Tibial nerve (tissue), 4 donors: ENCODE measurements at regions not wholly inside any gene's neighbourhood (a gene's known extent, or its start where the extent isn't known, plus 50 kb on each side); places are given as distances from the start of the nearest gene placed in this dataset.

Source experiments
- DNase-seq, 2 donors: peaks; one replicate each; pipeline ENCODE4 v3.0.0-alpha.2; 2019; ENCODE audit warnings: low spot score in 2 of 2
- H3K27ac ChIP-seq, 4 donors: fragments of 200-600 bp; sonication (generic) in 3 of 4; one replicate each; pipeline ENCODE4 v1.5.1; 2017 to 2019; ENCODE audit warnings: mild to moderate bottlenecking in 1 of 4
- H3K27me3 ChIP-seq, 2 donors: fragments of 200-600 bp; sonication (generic) in 1 of 2; one replicate each; pipeline versions ENCODE4 v1.5.1 to v1.6.0; 2017 to 2019
- H3K36me3 ChIP-seq, 3 donors: fragments of 200-600 bp; sonication (generic); one replicate each; pipeline ENCODE4 v1.5.1; 2018 to 2019
- H3K4me1 ChIP-seq, 4 donors: fragments of 200-600 bp; sonication (generic) in 3 of 4; one replicate each; pipeline ENCODE4 v1.5.1; 2017 to 2019
- H3K4me3 ChIP-seq, 4 donors: fragments of 200-600 bp; sonication (generic) in 3 of 4; one replicate each; pipeline ENCODE4 v1.5.1; 2017 to 2019; ENCODE audit warnings: mild to moderate bottlenecking in 1 of 4, moderate library complexity in 1 of 4
- H3K9me3 ChIP-seq, 4 donors: fragments of 200-600 bp; sonication (generic) in 3 of 4; one replicate each; pipeline ENCODE4 v1.5.1; 2017 to 2019
- EP300 ChIP-seq, 2 donors: sonication (generic); formaldehyde crosslinking; IDR thresholded peaks; one replicate each; pipeline ENCODE4 v1.6.1; 2017; ENCODE audit warnings: antibody characterized with exemption in 2 of 2, mild to moderate bottlenecking in 1 of 2
- POLR2A ChIP-seq, 2 donors: fragments of 450-650 bp; IDR thresholded peaks; one replicate each; pipeline ENCODE4 v1.6.1; 2017; ENCODE audit warnings: antibody characterized with exemption in 2 of 2, mild to moderate bottlenecking in 2 of 2, moderate library complexity in 2 of 2
- WGBS, 2 donors: methylation state at CpG; one replicate each; pipeline ENCODE4 v1.1.5; 2018; 5-methylcytosine and 5-hydroxymethylcytosine counted together
- TF ChIP-seq, protein P1 (sequence below), 5 experiments: fragments of 200-600 bp in 3 of 5; fragments of 450-650 bp in 2 of 5; sonication (generic) in 3 of 5; IDR thresholded peaks; one replicate each; pipeline ENCODE4 v1.5.1; 2016 to 2019; ENCODE audit warnings: antibody characterized with exemption in 5 of 5, mild to moderate bottlenecking in 3 of 5, moderate library complexity in 2 of 5

DNA sequence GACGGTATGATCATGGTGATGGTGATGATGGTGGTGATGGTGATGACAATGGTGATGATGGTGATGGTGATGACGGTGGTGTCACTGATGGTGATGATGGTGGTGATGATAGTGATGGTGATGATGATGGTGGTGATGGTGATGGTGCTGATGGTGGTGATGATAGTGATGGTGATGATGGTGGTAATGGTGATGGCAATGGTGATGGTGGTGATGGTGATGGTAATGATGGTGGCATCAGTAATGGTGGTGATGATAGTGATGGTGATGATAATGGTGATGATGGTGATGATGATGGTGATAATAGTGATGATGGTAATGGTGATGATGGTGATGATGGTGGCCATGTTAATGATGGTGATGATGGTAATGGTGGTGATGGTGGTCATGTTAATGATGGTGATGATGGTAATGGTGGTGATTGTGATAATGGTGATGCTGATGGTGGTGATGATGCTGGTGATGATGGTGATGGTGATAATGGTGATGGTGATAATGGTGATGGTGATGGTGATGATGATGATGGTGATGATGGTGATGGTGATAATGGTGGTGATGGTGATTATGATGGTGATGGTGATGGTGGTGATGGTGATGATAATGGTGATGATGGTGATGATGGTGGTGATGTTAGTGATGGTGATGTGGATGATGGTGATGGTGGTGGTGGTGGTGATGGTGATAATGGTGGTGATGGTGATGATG, 107.2 kb downstream of the C16orf95 start:
- no peak for DNase-seq
- no peaks in the 10 kb centered on the region for H3K27me3 ChIP-seq
- TF ChIP-seq, protein P1, sequence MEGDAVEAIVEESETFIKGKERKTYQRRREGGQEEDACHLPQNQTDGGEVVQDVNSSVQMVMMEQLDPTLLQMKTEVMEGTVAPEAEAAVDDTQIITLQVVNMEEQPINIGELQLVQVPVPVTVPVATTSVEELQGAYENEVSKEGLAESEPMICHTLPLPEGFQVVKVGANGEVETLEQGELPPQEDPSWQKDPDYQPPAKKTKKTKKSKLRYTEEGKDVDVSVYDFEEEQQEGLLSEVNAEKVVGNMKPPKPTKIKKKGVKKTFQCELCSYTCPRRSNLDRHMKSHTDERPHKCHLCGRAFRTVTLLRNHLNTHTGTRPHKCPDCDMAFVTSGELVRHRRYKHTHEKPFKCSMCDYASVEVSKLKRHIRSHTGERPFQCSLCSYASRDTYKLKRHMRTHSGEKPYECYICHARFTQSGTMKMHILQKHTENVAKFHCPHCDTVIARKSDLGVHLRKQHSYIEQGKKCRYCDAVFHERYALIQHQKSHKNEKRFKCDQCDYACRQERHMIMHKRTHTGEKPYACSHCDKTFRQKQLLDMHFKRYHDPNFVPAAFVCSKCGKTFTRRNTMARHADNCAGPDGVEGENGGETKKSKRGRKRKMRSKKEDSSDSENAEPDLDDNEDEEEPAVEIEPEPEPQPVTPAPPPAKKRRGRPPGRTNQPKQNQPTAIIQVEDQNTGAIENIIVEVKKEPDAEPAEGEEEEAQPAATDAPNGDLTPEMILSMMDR (IDR thresholded peaks at IDR 0.05) = no peak
- no peak for TF ChIP-seq POLR2A (IDR thresholded peaks at IDR 0.05)
- no peak for TF ChIP-seq EP300 (IDR thresholded peaks at IDR 0.05)
- no peaks in the 10 kb centered on the region for H3K36me3 ChIP-seq
- H3K4me3 ChIP-seq = no peak overlapping the region
- WGBS, 2 donors = 93 to 98% methylated on average over 2 of the region's 2 CpGs
- peaks cover 0 to 35% (median 8%) of the 10 kb centered on the region in 4 donors for H3K4me1 ChIP-seq
- no peaks in the 10 kb centered on the region for H3K9me3 ChIP-seq
- H3K27ac ChIP-seq = no peak overlapping the region

DNA sequence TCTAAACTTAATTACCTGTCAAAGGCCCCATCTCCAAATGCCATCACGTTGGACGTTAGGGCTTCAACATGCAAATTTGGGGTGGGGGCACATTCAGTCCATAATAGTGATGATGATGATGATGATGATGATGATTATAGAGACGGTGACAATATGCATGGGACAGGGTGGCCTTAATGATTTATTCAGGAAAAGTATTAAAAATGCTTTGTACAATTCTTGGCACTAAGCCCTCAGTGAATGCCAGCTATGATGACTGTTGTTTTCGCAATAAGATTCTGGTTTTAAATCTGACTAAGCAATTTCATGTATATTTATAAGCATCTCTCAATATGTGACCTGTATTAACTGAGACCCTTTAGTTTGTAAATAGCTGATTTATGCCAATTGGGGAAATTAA, 106.3 kb downstream of the C16orf95 start:
- no peak for DNase-seq
- TF ChIP-seq EP300 (IDR thresholded peaks at IDR 0.05) = no peak
- H3K36me3 ChIP-seq = no peaks in the 10 kb centered on the region
- 49 to 61% methylated on average over 4 of the region's 4 CpGs for WGBS, 2 donors
- peaks cover 0 to 44% (median 11%) of the 10 kb centered on the region in 4 donors for H3K4me1 ChIP-seq
- no peaks in the 10 kb centered on the region for H3K27me3 ChIP-seq
- H3K4me3 ChIP-seq = no peak overlapping the region
- peak overlapping the region in 2 of 4 donors; percentile 55 to 65 for H3K27ac ChIP-seq
- H3K9me3 ChIP-seq = no peaks in the 10 kb centered on the region

GRCh38 chr16:87212026-87212425, 105.2 kb downstream of the C16orf95 start:
- WGBS, 2 donors = 54 to 69% methylated on average over 6 of the region's 6 CpGs
- Histone ChIP-seq H3K4me3 (no peak overlapping the region), H3K27me3 (no peaks in the 10 kb centered on the region), H3K4me1 (peaks cover 0 to 48% (median 15%) of the 10 kb centered on the region in 4 donors), H3K9me3 (no peaks in the 10 kb centered on the region), H3K36me3 (no peaks in the 10 kb centered on the region), H3K27ac (peak overlapping the region in 2 of 4 donors; percentile 55 to 65)
- TF ChIP-seq, protein P1 (IDR thresholded peaks at IDR 0.05) = no peak
- TF ChIP-seq POLR2A (IDR thresholded peaks at IDR 0.05) (no peak), EP300 (IDR thresholded peaks at IDR 0.05) (peak in 1 of 2 donors; percentile 40)
- peak; percentile 24 to 42 for DNase-seq

GRCh38 chr16:87213536-87213935, 103.7 kb downstream of the C16orf95 start:
- no peak for DNase-seq
- Histone ChIP-seq H3K9me3 (no peaks in the 10 kb centered on the region), H3K4me1 (peaks cover 0 to 37% (median 15%) of the 10 kb centered on the region in 4 donors), H3K36me3 (no peaks in the 10 kb centered on the region), H3K27ac (no peak overlapping the region), H3K27me3 (no peaks in the 10 kb centered on the region), H3K4me3 (no peak overlapping the region)
- 95 to 98% methylated on average over 6 of the region's 6 CpGs for WGBS, 2 donors
- TF ChIP-seq, protein P1 (IDR thresholded peaks at IDR 0.05) = no peak
- TF ChIP-seq POLR2A (IDR thresholded peaks at IDR 0.05) (no peak), EP300 (IDR thresholded peaks at IDR 0.05) (no peak)

DNA sequence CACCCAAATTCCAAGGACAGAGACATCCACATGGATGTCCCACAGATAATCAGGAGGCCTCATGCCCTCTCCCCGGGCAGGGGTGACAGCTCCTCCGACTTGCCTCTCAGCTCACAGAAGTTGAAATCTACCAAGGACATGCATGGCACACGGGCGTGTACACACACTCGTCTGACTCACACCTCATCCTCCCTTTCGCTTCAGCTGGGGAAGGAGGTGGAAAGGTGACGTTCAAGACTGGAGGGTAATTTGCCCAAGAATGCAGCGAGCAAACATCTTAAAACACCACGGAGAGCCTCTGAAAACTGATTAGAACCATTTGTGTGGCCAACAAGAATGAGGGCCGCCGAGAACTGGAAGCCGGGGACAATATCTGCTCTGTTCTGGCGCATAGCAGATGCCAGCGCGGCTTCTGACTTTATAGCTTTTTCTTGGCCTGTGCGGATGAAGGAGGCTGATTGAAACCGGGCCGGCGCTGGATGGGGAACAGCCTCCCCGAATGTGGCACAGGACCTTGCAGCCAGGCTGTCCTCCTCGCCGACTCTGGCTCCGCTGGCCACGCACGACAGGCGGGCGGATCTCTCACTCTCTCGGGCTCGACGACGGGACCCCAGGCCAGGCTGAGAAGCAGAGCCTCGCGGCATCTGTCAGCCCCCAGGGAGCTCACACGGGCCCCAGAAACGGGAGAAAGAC, 100.9 kb downstream of the C16orf95 start:
- no peaks in the 10 kb centered on the region for H3K27me3 ChIP-seq
- no peaks in the 10 kb centered on the region for H3K9me3 ChIP-seq
- H3K4me1 ChIP-seq = peaks cover 0 to 31% (median 12%) of the 10 kb centered on the region in 4 donors
- DNase-seq = peak; percentile 46 to 47
- peak overlapping the region; percentile 82 to 92 (median 88) for H3K27ac ChIP-seq
- TF ChIP-seq, protein P1 (IDR thresholded peaks at IDR 0.05) = no peak
- TF ChIP-seq EP300 (IDR thresholded peaks at IDR 0.05) (no peak), POLR2A (IDR thresholded peaks at IDR 0.05) (no peak)
- peak overlapping the region; percentile 33 to 51 (median 39) for H3K4me3 ChIP-seq
- WGBS, 2 donors = 14 to 33% methylated on average over 32 to 34 of the region's 35 CpGs
- no peaks in the 10 kb centered on the region for H3K36me3 ChIP-seq
